Tibial nerve (tissue), 4 donors: ENCODE measurements at regions not wholly inside any gene's neighbourhood (a gene's known extent, or its start where the extent isn't known, plus 50 kb on each side); places are given as distances from the start of the nearest gene placed in this dataset.
A peak's percentile ranks its signal among the peaks of the same experiment; 100 is the strongest.

Experiments
- DNase-seq, 2 donors: peaks; one replicate each; pipeline ENCODE4 v3.0.0-alpha.2; 2019; ENCODE audit warnings: low spot score in 2 of 2
- H3K27ac ChIP-seq, 4 donors: fragments of 200-600 bp; sonication (generic) in 3 of 4; one replicate each; pipeline ENCODE4 v1.5.1; 2017 to 2019; ENCODE audit warnings: mild to moderate bottlenecking in 1 of 4
- H3K27me3 ChIP-seq, 2 donors: fragments of 200-600 bp; sonication (generic) in 1 of 2; one replicate each; pipeline versions ENCODE4 v1.5.1 to v1.6.0; 2017 to 2019
- H3K36me3 ChIP-seq, 3 donors: fragments of 200-600 bp; sonication (generic); one replicate each; pipeline ENCODE4 v1.5.1; 2018 to 2019
- H3K4me1 ChIP-seq, 4 donors: fragments of 200-600 bp; sonication (generic) in 3 of 4; one replicate each; pipeline ENCODE4 v1.5.1; 2017 to 2019
- H3K4me3 ChIP-seq, 4 donors: fragments of 200-600 bp; sonication (generic) in 3 of 4; one replicate each; pipeline ENCODE4 v1.5.1; 2017 to 2019; ENCODE audit warnings: mild to moderate bottlenecking in 1 of 4, moderate library complexity in 1 of 4
- H3K9me3 ChIP-seq, 4 donors: fragments of 200-600 bp; sonication (generic) in 3 of 4; one replicate each; pipeline ENCODE4 v1.5.1; 2017 to 2019
- CTCF ChIP-seq, 5 experiments: fragments of 200-600 bp in 3 of 5; fragments of 450-650 bp in 2 of 5; sonication (generic) in 3 of 5; IDR thresholded peaks; one replicate each; pipeline ENCODE4 v1.5.1; 2016 to 2019; ENCODE audit warnings: antibody characterized with exemption in 5 of 5, mild to moderate bottlenecking in 3 of 5, moderate library complexity in 2 of 5
- EP300 ChIP-seq, 2 donors: sonication (generic); formaldehyde crosslinking; IDR thresholded peaks; one replicate each; pipeline ENCODE4 v1.6.1; 2017; ENCODE audit warnings: antibody characterized with exemption in 2 of 2, mild to moderate bottlenecking in 1 of 2
- POLR2A ChIP-seq, 2 donors: fragments of 450-650 bp; IDR thresholded peaks; one replicate each; pipeline ENCODE4 v1.6.1; 2017; ENCODE audit warnings: antibody characterized with exemption in 2 of 2, mild to moderate bottlenecking in 2 of 2, moderate library complexity in 2 of 2
- WGBS, 2 donors: methylation state at CpG; one replicate each; pipeline ENCODE4 v1.1.5; 2018; 5-methylcytosine and 5-hydroxymethylcytosine counted together

- no peak for TF ChIP-seq POLR2A (IDR thresholded peaks at IDR 0.05)
- no peak for TF ChIP-seq EP300 (IDR thresholded peaks at IDR 0.05)
- no peak for TF ChIP-seq CTCF (IDR thresholded peaks at IDR 0.05)
- Histone ChIP-seq H3K9me3 (no peaks in the 10 kb centered on the region), H3K4me3 (no peak overlapping the region), H3K27me3 (no peaks in the 10 kb centered on the region), H3K27ac (no peak overlapping the region), H3K4me1 (peaks cover 0 to 8% (median 1%) of the 10 kb centered on the region in 4 donors), H3K36me3 (no peaks in the 10 kb centered on the region)
- DNase-seq = no peak
- 98 to 99% methylated on average over 3 of the region's 3 CpGs for WGBS, 2 donors
Measured at GRCh38 chr2:145012806-145013205, 492.9 kb upstream of the ZEB2 start.

- H3K36me3 ChIP-seq = no peaks in the 10 kb centered on the region
- no peak for TF ChIP-seq POLR2A (IDR thresholded peaks at IDR 0.05)
- no peak for TF ChIP-seq CTCF (IDR thresholded peaks at IDR 0.05)
- TF ChIP-seq EP300 (IDR thresholded peaks at IDR 0.05) = no peak
- no peaks in the 10 kb centered on the region for H3K9me3 ChIP-seq
- H3K27me3 ChIP-seq = no peaks in the 10 kb centered on the region
- no peak for DNase-seq
- WGBS, 2 donors = 60 to 67% methylated on average over 4 of the region's 4 CpGs
- peaks cover 0 to 14% (median 3%) of the 10 kb centered on the region in 4 donors for H3K4me1 ChIP-seq
- H3K4me3 ChIP-seq = no peak overlapping the region
- H3K27ac ChIP-seq = no peak overlapping the region
Measured at GRCh38 chr2:145012214-145012670, 492.3 kb upstream of the ZEB2 start.

DNA sequence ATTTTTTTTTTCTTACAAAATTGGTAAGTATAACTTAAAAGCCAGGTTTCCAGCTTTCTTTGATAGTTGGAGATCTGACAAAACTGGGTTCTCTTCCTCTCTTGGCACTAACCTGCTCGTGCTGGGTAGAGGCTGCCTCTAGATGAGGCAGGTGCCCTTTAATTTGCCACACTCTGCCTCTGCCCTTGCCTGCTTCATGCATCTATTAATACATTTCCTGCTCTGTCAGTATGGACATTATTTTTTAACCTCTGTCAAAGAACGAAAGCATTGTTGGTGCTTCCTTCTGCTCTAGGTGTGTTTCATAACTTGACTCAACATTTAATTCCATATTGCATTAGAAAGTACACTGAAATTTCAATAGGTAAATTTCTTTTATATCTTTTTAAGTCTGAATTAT is 490.7 kb upstream of the ZEB2 start:
- no peaks in the 10 kb centered on the region for H3K27me3 ChIP-seq
- no peak overlapping the region for H3K4me3 ChIP-seq
- 88% methylated on average over 2 of the region's 2 CpGs for WGBS, 2 donors
- DNase-seq = no peak
- H3K4me1 ChIP-seq = peaks cover 0 to 21% (median 3%) of the 10 kb centered on the region in 4 donors
- H3K27ac ChIP-seq = no peak overlapping the region
- TF ChIP-seq CTCF (IDR thresholded peaks at IDR 0.05) = no peak
- no peak for TF ChIP-seq POLR2A (IDR thresholded peaks at IDR 0.05)
- no peak for TF ChIP-seq EP300 (IDR thresholded peaks at IDR 0.05)
- H3K9me3 ChIP-seq = no peaks in the 10 kb centered on the region
- H3K36me3 ChIP-seq = no peaks in the 10 kb centered on the region

- Histone ChIP-seq H3K36me3 (no peaks in the 10 kb centered on the region), H3K4me3 (no peak overlapping the region), H3K27me3 (no peaks in the 10 kb centered on the region), H3K4me1 (peaks cover 0 to 21% (median 3%) of the 10 kb centered on the region in 4 donors), H3K9me3 (no peaks in the 10 kb centered on the region), H3K27ac (peak overlapping the region in 3 of 4 donors; percentile 47 to 79 (median 73))
- DNase-seq = no peak
- TF ChIP-seq EP300 (IDR thresholded peaks at IDR 0.05) = no peak
- no peak for TF ChIP-seq POLR2A (IDR thresholded peaks at IDR 0.05)
- TF ChIP-seq CTCF (IDR thresholded peaks at IDR 0.05) = no peak
Measured at GRCh38 chr2:145007960-145008263, 488.0 kb upstream of the ZEB2 start.

DNA sequence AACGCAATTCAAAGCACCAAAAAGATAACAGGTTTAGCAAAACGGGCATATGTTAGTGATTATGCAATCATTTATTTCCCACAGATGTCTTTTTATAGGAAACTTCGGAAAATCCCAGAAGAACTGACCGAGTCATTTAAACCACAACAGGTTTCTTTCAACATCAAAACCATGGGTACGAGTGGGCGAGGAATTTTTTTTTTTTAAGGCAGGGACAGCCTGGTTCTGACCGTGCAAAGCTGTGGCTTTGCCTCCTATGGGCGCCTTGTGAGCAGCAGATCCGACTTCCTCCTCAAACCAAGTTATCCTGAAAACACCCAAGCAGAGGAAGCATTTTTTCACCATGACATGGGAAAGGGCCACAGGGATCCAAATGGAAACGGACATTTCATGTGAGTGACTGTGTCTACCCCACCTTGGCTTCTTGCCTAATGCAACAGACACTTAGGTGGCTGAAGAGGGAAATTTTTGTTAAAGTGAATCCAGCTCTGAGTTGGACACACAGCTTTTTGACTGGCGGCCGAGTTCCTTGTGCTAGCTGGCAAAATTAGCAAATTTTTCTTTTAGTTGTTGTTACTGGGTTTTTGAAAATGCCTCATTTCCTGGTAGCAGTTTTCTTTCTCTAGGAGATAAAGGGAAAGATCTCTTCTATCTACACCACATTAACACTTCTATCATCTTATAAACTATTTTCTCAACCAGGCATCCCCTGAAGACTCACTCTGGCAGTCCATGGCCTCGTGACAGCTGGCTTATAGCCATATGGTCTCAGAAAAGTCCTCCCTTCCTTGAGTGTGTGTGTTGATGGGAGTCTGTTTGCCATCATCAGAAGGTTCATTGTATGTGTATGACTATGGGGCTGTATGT is 487.4 kb upstream of the ZEB2 start:
- Histone ChIP-seq H3K4me3 (peak overlapping the region in 1 of 4 donors; percentile 2), H3K4me1 (peaks cover 0 to 20% (median 3%) of the 10 kb centered on the region in 4 donors), H3K36me3 (no peaks in the 10 kb centered on the region), H3K27ac (peak overlapping the region in 3 of 4 donors; percentile 47 to 79 (median 73)), H3K27me3 (no peaks in the 10 kb centered on the region), H3K9me3 (no peaks in the 10 kb centered on the region)
- peak; percentile 35 to 50 for DNase-seq
- WGBS, 2 donors = 47 to 58% methylated on average over 13 of the region's 13 CpGs
- TF ChIP-seq POLR2A (IDR thresholded peaks at IDR 0.05) = no peak
- peak in 1 of 2 donors; percentile 57 for TF ChIP-seq EP300 (IDR thresholded peaks at IDR 0.05)
